OCI-LY1 (cell line): ENCODE measurements at regions not wholly inside any gene's neighbourhood (a gene's known extent, or its start where the extent isn't known, plus 50 kb on each side); places are given as distances from the start of the nearest gene placed in this dataset.

Source experiments
- CTCF ChIP-seq: fragments of 200-600 bp; sonication (generic), shearing (Covaris generic); IDR thresholded peaks from 2 replicates; pipeline ENCODE4 v1.5.1; 2017; ENCODE audit warnings: mild to moderate bottlenecking, antibody characterized with exemption, low read length, moderate library complexity, mixed read lengths
- EZH2 ChIP-seq: fragments of 200-600 bp; sonication (generic), shearing (Covaris generic); IDR thresholded peaks from 2 replicates; pipeline ENCODE4 v1.8.0; 2017; ENCODE audit warnings: borderline replicate concordance, mixed run types, mild to moderate bottlenecking, antibody characterized with exemption, low read length, moderate library complexity, mixed read lengths

- TF ChIP-seq EZH2 (no peak), CTCF (no peak)
Observed at GRCh38 chr22:47775686-47776085, 1013.2 kb downstream of the TBC1D22A start.
